OCI-LY1 (cell line): ENCODE measurements at regions not wholly inside any gene's neighbourhood (a gene's known extent, or its start where the extent isn't known, plus 50 kb on each side); places are given as distances from the start of the nearest gene placed in this dataset.

Source experiments
- EZH2 ChIP-seq: fragments of 200-600 bp; sonication (generic), shearing (Covaris generic); IDR thresholded peaks from 2 replicates; pipeline ENCODE4 v1.8.0; 2017; ENCODE audit warnings: borderline replicate concordance, mixed run types, mild to moderate bottlenecking, antibody characterized with exemption, low read length, moderate library complexity, mixed read lengths
- TF ChIP-seq, protein P1 (sequence below): fragments of 200-600 bp; sonication (generic), shearing (Covaris generic); IDR thresholded peaks from 2 replicates; pipeline ENCODE4 v1.5.1; 2017; ENCODE audit warnings: mild to moderate bottlenecking, antibody characterized with exemption, low read length, moderate library complexity, mixed read lengths

DNA sequence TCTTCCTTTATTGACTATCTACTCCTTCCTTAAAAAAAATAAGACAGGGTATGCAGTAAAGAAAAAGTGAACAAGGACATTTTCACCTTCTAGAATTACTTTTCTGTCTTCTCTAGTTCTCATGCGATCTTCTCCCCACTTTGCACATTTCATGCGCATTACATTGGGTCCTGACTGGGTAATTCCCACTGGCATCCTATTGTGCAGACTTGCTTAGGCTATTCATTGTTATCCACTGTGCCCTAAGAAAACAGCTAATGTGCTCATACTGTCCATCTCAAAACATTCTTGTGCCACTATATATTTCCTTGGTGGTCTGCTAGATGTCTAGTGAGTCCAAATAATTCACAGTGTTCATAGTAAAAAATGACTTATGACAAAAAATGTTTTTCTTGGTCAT is 447.4 kb upstream of the ROBO1 start:
- TF ChIP-seq, protein P1, sequence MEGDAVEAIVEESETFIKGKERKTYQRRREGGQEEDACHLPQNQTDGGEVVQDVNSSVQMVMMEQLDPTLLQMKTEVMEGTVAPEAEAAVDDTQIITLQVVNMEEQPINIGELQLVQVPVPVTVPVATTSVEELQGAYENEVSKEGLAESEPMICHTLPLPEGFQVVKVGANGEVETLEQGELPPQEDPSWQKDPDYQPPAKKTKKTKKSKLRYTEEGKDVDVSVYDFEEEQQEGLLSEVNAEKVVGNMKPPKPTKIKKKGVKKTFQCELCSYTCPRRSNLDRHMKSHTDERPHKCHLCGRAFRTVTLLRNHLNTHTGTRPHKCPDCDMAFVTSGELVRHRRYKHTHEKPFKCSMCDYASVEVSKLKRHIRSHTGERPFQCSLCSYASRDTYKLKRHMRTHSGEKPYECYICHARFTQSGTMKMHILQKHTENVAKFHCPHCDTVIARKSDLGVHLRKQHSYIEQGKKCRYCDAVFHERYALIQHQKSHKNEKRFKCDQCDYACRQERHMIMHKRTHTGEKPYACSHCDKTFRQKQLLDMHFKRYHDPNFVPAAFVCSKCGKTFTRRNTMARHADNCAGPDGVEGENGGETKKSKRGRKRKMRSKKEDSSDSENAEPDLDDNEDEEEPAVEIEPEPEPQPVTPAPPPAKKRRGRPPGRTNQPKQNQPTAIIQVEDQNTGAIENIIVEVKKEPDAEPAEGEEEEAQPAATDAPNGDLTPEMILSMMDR, result no peak
- no peak for TF ChIP-seq EZH2
